ENCODE measurements at regions not wholly inside any gene's neighbourhood (a gene's known extent, or its start where the extent isn't known, plus 50 kb on each side); places are given as distances from the start of the nearest gene placed in this dataset.
"Not testable (repeated sequence)": the region's sequence is repeated elsewhere in the genome, so short reads cannot be mapped to it uniquely, and the experiment has no call there.

- H3K27ac Mint-ChIP-seq: no peak overlapping the region
- H3K9me3 Mint-ChIP-seq: peaks cover 24% of the 10 kb centered on the region
- no peaks in the 10 kb centered on the region for H3K27me3 Mint-ChIP-seq
- ATAC-seq (no peak), DNase-seq (ENCODE audit: low spot score) (no peak)
- peaks cover 7% of the 10 kb centered on the region for H3K36me3 Mint-ChIP-seq
- H3K4me3 Mint-ChIP-seq: no peak overlapping the region
- H3K4me1 Mint-ChIP-seq (ENCODE audit: low read depth in 2 of 2): no peaks in the 10 kb centered on the region
Measured at GRCh38 chr11:42329929-42330565, 870.6 kb upstream of the LRRC4C start.

GRCh38 chr11:42337786-42338455 lies 878.5 kb upstream of the LRRC4C start:
- no peak overlapping the region for H3K4me3 Mint-ChIP-seq
- H3K36me3 Mint-ChIP-seq: peaks cover 7% of the 10 kb centered on the region
- H3K27me3 Mint-ChIP-seq: no peaks in the 10 kb centered on the region
- no peak for ATAC-seq
- no peak for DNase-seq (ENCODE audit: low spot score)
- no peaks in the 10 kb centered on the region for H3K4me1 Mint-ChIP-seq (ENCODE audit: low read depth in 2 of 2)
- no peak overlapping the region for H3K27ac Mint-ChIP-seq
- H3K9me3 Mint-ChIP-seq: peaks cover 24% of the 10 kb centered on the region

GRCh38 chr11:42344204-42344792 lies 884.8 kb upstream of the LRRC4C start:
- ATAC-seq (no peak), DNase-seq (ENCODE audit: low spot score) (no peak)
- no peaks in the 10 kb centered on the region for H3K36me3 Mint-ChIP-seq
- no peaks in the 10 kb centered on the region for H3K4me1 Mint-ChIP-seq (ENCODE audit: low read depth in 2 of 2)
- no peaks in the 10 kb centered on the region for H3K27me3 Mint-ChIP-seq
- H3K9me3 Mint-ChIP-seq: peaks cover 10% of the 10 kb centered on the region
- H3K27ac Mint-ChIP-seq: no peak overlapping the region
- no peak overlapping the region for H3K4me3 Mint-ChIP-seq

GRCh38 chr11:42345933-42346332 lies 886.5 kb upstream of the LRRC4C start:
- H3K4me1 Mint-ChIP-seq (ENCODE audit: low read depth in 2 of 2): no peaks in the 10 kb centered on the region
- H3K9me3 Mint-ChIP-seq: peaks cover 5% of the 10 kb centered on the region
- no peaks in the 10 kb centered on the region for H3K36me3 Mint-ChIP-seq
- ATAC-seq: no peak
- no peak overlapping the region for H3K4me3 Mint-ChIP-seq
- no peaks in the 10 kb centered on the region for H3K27me3 Mint-ChIP-seq
- H3K27ac Mint-ChIP-seq: no peak overlapping the region
- no peak for DNase-seq (ENCODE audit: low spot score)

GRCh38 chr11:42363701-42364100 lies 904.2 kb upstream of the LRRC4C start:
- Mint-ChIP-seq H3K4me3 (no peak overlapping the region), H3K9me3 (peaks cover 25% of the 10 kb centered on the region), H3K4me1 (ENCODE audit: low read depth in 2 of 2) (no peaks in the 10 kb centered on the region), H3K27me3 (no peaks in the 10 kb centered on the region), H3K36me3 (no peaks in the 10 kb centered on the region), H3K27ac (no peak overlapping the region)
- DNase-seq (ENCODE audit: low spot score) (no peak), ATAC-seq (no peak)

GRCh38 chr11:42390116-42390515 lies 921.7 kb upstream of the API5 start:
- ATAC-seq (no peak), DNase-seq (ENCODE audit: low spot score) (no peak)
- Mint-ChIP-seq H3K4me3 (no peak overlapping the region), H3K36me3 (no peaks in the 10 kb centered on the region), H3K27ac (no peak overlapping the region), H3K27me3 (no peaks in the 10 kb centered on the region), H3K9me3 (peaks cover 23% of the 10 kb centered on the region), H3K4me1 (ENCODE audit: low read depth in 2 of 2) (no peaks in the 10 kb centered on the region)

- peaks cover 31% of the 10 kb centered on the region for H3K9me3 Mint-ChIP-seq
- ATAC-seq: no peak
- no peak for DNase-seq (ENCODE audit: low spot score)
- H3K4me3 Mint-ChIP-seq: no peak overlapping the region
- H3K4me1 Mint-ChIP-seq (ENCODE audit: low read depth in 2 of 2): no peaks in the 10 kb centered on the region
- no peaks in the 10 kb centered on the region for H3K36me3 Mint-ChIP-seq
- H3K27me3 Mint-ChIP-seq: no peaks in the 10 kb centered on the region
- no peak overlapping the region for H3K27ac Mint-ChIP-seq
Measured at GRCh38 chr11:42397483-42397882, 914.3 kb upstream of the API5 start.

GRCh38 chr11:42407341-42407740 lies 904.5 kb upstream of the API5 start:
- H3K27ac Mint-ChIP-seq: no peak overlapping the region
- DNase-seq (ENCODE audit: low spot score): no peak
- no peaks in the 10 kb centered on the region for H3K4me1 Mint-ChIP-seq (ENCODE audit: low read depth in 2 of 2)
- H3K36me3 Mint-ChIP-seq: no peaks in the 10 kb centered on the region
- H3K9me3 Mint-ChIP-seq: peaks cover 9% of the 10 kb centered on the region
- no peak overlapping the region for H3K4me3 Mint-ChIP-seq
- no peak for ATAC-seq
- no peaks in the 10 kb centered on the region for H3K27me3 Mint-ChIP-seq

- Mint-ChIP-seq H3K4me1 (ENCODE audit: low read depth in 2 of 2) (no peaks in the 10 kb centered on the region), H3K27me3 (no peaks in the 10 kb centered on the region), H3K36me3 (no peaks in the 10 kb centered on the region), H3K4me3 (no peak overlapping the region), H3K27ac (no peak overlapping the region), H3K9me3 (peaks cover 11% of the 10 kb centered on the region)
- no peak for ATAC-seq
- no peak for DNase-seq (ENCODE audit: low spot score)
Measured at GRCh38 chr11:42410251-42410955, 901.4 kb upstream of the API5 start.

- H3K9me3 Mint-ChIP-seq: peaks cover 21% of the 10 kb centered on the region
- DNase-seq (ENCODE audit: low spot score) (no peak), ATAC-seq (no peak)
- H3K27me3 Mint-ChIP-seq: no peaks in the 10 kb centered on the region
- H3K27ac Mint-ChIP-seq: no peak overlapping the region
- no peaks in the 10 kb centered on the region for H3K36me3 Mint-ChIP-seq
- no peak overlapping the region for H3K4me3 Mint-ChIP-seq
- no peaks in the 10 kb centered on the region for H3K4me1 Mint-ChIP-seq (ENCODE audit: low read depth in 2 of 2)
Measured at GRCh38 chr11:42412590-42412989, 899.2 kb upstream of the API5 start.

- H3K36me3 Mint-ChIP-seq: no peaks in the 10 kb centered on the region
- H3K4me3 Mint-ChIP-seq: no peak overlapping the region
- no peaks in the 10 kb centered on the region for H3K4me1 Mint-ChIP-seq (ENCODE audit: low read depth in 2 of 2)
- H3K27me3 Mint-ChIP-seq: no peaks in the 10 kb centered on the region
- DNase-seq (ENCODE audit: low spot score): no peak
- H3K9me3 Mint-ChIP-seq: peaks cover 24% of the 10 kb centered on the region
- no peak overlapping the region for H3K27ac Mint-ChIP-seq
- ATAC-seq: no peak
Measured at GRCh38 chr11:42417691-42418090, 894.1 kb upstream of the API5 start.

GRCh38 chr11:42422090-42422489 lies 889.7 kb upstream of the API5 start:
- H3K4me3 Mint-ChIP-seq: no peak overlapping the region

GRCh38 chr11:42434911-42435310 lies 876.9 kb upstream of the API5 start:
- Mint-ChIP-seq H3K9me3 (peaks cover 12% of the 10 kb centered on the region), H3K36me3 (peaks cover 11% of the 10 kb centered on the region)
- H3K4me3 Mint-ChIP-seq; DNase-seq (ENCODE audit: low spot score); H3K4me1 Mint-ChIP-seq (ENCODE audit: low read depth in 2 of 2); H3K27ac Mint-ChIP-seq; ATAC-seq; H3K27me3 Mint-ChIP-seq: not testable (repeated sequence)

More at GRCh38 chr11:42422090-42422489, 889.7 kb upstream of the API5 start:
- Mint-ChIP-seq H3K4me1 (ENCODE audit: low read depth in 2 of 2) (no peaks in the 10 kb centered on the region), H3K9me3 (peaks cover 16% of the 10 kb centered on the region), H3K27me3 (no peaks in the 10 kb centered on the region), H3K27ac (no peak overlapping the region), H3K36me3 (no peaks in the 10 kb centered on the region)
- DNase-seq (ENCODE audit: low spot score) (no peak), ATAC-seq (no peak)

GRCh38 chr11:42444406-42444805 lies 867.4 kb upstream of the API5 start:
- Mint-ChIP-seq H3K36me3 (no peaks in the 10 kb centered on the region), H3K4me1 (ENCODE audit: low read depth in 2 of 2) (no peaks in the 10 kb centered on the region), H3K9me3 (peaks cover 18% of the 10 kb centered on the region), H3K27ac (no peak overlapping the region), H3K4me3 (no peak overlapping the region), H3K27me3 (no peaks in the 10 kb centered on the region)
- no peak for DNase-seq (ENCODE audit: low spot score)
- no peak for ATAC-seq

Measured in natural killer cell treated with Interleukin-12 subunit alpha and Interleukin-12 subunit beta and Interleukin-15 and Interleukin-18, amount 100 ng/mL, for 72 hours (primary cell).